NCI-H1105 treated with DMSO at 0.1 percent for 48 hours (cell line): ENCODE measurements at regions not wholly inside any gene's neighbourhood (a gene's known extent, or its start where the extent isn't known, plus 50 kb on each side); places are given as distances from the start of the nearest gene placed in this dataset.
"Not testable (repeated sequence)": the region's sequence is repeated elsewhere in the genome, so short reads cannot be mapped to it uniquely, and the experiment has no call there.

Experiments
- DNase-seq: peaks from one replicate; lab custom pipeline; 2025; lab: John Stamatoyannopoulos, UW

GRCh38 chr1:168826269-168826668 is 97.3 kb upstream of the DPT start:
- no peak for DNase-seq

DNA sequence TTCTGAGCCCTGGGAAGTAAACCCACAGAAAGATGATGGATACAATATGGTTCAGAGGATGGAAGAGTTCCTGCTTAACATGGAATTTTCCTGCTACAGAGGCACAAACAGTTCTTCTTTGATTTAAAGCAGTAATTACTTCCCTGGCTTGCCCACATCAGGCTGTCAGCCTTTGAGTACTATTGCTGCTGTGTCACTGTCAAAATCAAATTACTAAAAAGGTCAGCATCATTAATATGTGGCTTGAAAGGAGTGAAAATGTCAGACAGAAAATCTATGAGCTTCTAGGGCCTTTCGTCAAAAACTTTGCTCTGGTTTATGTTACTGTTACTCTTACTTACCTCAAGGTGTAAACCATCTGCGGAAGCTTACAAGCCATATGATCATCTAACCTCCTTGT is 98.6 kb upstream of the DPT start:
- no peak for DNase-seq

DNA sequence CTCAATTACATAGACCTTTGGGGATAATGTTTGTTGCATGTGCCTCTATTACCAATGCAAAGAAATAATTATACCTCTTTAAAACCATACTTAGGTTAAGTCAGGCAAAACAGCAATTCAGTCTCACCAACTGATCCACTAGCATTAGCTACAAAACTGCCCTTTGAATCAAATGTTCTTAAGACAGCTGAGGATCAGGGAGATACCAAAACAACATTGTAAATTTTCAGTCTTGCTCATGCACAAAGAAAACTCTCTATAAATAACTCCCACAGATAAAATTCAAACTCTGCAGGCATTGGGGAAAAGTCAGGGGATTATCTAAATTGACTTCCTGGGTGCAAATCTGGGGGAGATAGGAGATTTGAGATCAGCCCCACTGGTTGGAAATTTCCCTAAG is 100.9 kb upstream of the DPT start:
- DNase-seq, result no peak

DNA sequence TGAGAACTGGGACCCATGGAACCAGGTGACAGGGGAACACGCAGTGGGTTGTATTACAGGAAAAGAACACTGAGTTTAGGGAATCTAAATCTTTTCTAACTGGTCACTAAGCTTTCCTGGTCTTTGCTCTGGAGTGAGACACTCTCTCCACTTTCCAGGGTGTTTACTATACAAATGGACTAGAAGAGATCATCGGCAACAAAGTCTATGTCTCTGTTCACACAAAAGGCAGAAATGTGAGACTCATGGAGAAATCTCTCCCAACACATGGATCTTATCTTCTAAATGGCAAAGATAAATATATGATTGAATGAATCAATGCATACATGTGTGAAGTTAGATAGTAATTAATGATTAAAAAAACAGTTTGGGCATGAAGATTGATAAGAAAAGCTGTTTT is 101.6 kb upstream of the DPT start:
- DNase-seq, result no peak

- no peak for DNase-seq
These were observed 103.7 kb upstream of the DPT start for GRCh38 chr1:168832661-168833060.

DNA sequence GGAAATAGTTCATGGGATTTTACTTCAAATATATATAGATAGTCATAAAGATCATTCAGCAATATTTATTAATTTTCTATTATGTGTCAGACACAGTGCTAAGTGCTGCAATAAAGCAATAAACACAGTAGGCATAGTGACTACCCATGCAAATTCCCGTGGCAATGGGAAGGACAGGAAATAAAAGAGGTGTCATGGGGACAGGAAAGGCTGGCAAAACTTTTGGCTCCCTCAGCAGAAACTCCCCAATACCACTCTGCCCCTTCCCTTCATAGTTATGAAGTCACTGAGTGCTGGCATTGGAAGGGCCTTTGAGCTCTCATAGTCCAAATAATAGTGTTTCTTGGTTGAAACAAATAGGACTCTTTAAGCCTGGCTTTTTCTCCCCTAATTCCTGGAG is 104.4 kb upstream of the DPT start:
- DNase-seq, result no peak

- DNase-seq, result no peak
These were observed 104.8 kb upstream of the DPT start for GRCh38 chr1:168833801-168834224.

- no peak for DNase-seq
These were observed 105.3 kb upstream of the DPT start for GRCh38 chr1:168834225-168834872.

DNA sequence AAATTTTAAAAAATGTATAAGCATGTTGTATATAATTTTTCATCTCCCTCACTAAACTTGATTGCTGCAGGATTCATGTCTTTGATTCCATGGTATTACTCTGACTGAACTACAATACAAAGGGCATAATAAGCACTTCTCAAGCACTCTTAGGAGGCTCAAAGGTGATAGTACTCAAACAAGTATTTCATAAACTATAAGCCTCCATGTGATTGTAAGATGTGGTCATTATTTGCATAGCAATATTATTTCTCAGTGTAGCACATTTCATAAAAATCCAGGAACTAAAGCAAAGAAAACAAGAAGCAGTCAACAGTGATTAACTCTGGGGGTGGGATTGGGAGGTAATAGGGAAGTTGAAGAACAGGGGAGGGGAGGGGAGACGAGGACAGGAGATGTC is 106.2 kb upstream of the DPT start:
- no peak for DNase-seq

GRCh38 chr1:168835791-168836190 is 106.8 kb upstream of the DPT start:
- no peak for DNase-seq

DNA sequence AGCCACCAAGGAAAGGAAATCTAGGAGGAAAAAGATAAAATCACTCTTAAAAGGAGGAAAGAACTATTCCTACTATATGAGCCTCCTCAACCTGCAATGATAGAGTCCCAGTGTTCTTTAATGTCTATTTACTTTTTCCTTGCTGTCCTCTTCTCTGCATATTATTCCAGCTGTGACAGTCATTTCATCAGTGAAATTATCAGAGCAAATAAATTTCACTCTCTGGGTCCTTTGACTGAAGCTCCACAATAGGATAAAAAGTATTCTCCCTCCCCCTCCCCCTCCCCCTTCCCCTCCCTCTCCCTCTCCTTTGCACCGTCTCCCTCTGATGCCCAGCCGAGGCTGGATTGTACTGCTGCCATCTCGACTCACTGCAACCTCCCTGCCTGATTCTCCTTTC is 107.5 kb upstream of the DPT start:
- no peak for DNase-seq

- not testable (repeated sequence) for DNase-seq
These were observed 108.2 kb upstream of the DPT start for GRCh38 chr1:168837230-168837629.

DNA sequence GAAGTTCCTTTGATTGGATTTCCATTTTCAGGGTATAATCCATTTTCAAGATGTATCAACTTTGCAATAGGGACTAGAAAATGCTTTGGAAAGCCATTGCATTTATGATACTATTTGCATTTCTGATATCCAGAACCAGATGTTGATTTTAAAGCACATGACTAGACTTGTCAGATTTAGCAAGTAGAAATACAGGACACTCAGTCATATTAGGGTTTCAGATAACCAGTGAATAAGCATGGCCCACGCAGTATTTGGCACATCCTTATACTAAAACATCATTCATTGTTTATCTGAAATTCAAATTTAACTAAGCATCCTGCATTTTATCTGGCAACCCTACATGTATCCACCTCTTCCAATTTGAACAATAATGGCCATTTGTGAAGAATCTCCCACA is 113.3 kb upstream of the DPT start:
- no peak for DNase-seq

- no peak for DNase-seq
These were observed 113.9 kb upstream of the DPT start for GRCh38 chr1:168842916-168843315.

GRCh38 chr1:168843401-168843800 is 114.4 kb upstream of the DPT start:
- no peak for DNase-seq

DNA sequence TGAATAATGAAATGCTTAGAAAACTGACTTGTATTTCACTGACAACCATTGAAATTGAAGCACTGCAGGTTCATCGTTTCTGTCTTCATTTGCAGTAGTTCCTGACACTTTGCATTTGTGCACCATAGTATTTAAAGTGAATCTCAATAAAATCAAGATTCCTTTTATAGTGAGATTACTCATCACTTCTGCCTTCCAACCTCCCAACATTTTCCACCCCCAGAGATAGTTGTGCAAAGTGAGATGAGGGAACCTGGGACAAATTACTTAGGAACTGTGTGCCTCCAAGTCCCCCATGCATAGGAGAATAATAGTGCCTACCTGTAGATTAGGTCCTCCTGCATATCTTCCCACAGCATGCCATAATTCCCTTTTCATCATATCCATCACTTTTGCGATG is 114.9 kb upstream of the DPT start:
- no peak for DNase-seq

- DNase-seq, result no peak
These were observed 116.1 kb upstream of the DPT start for GRCh38 chr1:168845140-168845539.

- no peak for DNase-seq
These were observed 119.0 kb upstream of the DPT start for GRCh38 chr1:168848051-168848450.

- no peak for DNase-seq
These were observed 132.5 kb upstream of the DPT start for GRCh38 chr1:168861421-168862004.

DNA sequence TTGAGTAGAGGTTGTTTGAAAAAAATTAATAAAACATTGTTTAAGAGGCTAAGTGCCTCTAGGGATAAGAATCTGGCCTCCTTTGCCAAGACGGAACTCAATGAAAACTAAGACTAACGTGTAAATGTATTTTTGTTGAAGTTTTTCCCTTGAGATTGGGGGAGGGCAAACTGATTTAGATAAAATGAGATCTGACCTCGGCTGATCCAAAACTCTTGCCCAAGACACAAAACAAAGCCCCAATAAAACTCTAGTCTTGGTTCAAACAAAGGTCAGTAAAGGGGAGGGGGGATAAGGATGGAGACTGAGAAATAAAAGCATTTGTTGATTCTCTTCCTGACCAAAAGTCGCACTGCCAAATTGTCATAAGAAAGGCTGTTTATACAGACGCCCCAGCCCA is 134.8 kb upstream of the DPT start:
- no peak for DNase-seq

DNA sequence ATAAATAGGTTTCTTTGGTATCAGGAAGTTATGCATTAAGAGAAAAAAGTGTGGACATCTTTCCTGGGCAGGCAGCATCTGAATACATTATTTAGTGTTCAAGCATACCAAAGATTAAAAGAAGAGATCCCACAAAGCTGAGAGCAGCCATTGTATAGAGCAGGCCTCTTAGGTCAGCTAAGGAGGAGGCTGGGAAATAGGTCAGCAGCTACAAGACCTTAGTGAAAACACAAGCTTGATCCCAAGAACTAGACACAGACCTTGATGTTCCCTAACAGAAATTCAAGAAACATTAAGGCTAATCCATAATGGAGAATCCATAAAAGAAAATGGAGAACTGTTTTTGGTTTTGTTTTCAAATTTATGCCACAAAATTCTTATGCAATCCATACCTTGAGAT is 135.3 kb upstream of the DPT start:
- no peak for DNase-seq

DNA sequence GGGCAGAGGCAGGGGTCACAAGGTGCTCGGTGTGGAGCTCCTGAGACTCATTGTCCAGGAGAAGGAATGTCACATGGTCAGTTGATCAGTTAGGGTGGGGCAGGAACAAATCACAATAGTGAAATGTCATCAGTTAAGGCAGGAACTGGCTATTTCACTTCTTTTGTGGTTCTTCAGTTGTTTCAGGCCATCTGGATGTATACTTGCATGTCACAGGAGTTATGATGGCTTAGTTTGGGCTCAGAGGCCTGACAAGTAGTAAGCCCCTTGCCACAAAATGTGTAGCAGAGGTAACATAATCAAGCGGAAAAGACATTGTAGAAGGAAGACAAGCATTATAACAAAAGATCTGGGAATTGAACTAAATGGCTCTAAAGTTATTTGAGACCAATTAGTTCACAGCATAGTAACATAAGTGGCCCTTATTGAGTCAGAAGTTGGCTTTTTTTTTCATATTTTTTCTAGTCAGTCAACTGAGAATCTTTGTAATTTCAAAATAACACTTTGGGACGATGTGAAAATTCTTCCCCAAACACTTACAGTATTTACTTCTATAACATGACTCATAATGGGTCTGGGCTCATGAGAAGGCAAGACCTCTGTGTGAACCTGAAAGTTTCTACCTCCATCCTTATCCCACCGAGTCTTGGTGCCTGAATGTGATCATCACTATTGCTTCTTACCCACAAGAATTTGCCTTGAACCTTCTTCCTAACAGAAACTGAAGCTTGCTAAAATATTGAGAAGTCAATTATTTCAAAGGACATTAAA is 137.0 kb upstream of the DPT start:
- DNase-seq, result no peak

DNA sequence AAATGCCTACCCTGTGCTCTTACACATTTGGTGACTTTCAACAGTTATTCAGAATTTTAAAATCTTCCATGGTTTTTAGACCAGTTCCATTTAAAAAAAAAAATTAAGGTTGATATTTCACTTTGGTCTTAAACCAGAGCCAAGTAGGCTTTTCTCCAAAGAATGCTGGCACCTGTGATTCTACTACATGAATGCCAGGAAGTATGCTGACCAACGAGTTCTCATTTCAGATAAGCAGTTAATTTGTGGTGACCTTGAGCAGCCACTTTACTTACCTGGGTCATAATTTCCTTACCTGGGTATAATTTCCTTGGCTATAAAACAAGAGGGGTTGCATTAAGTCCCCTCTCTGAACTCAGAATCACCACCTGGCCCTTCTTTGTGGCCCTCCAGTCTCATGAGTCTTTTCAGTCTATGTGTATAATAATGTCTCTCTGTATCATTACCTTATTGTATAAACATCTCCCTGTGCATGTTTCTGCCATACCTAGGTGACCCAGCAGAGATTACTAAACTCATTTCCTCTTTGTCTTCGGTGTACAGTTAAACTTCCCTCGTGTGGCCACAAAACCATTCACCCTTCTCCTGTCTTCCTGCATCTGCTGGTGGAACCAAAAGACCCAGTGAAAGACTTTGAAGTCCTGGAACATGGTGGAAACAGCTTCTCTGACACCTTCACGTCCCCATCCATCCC is 139.1 kb upstream of the DPT start:
- no peak for DNase-seq
